IMR-90 (cell line): ENCODE measurements at regions not wholly inside any gene's neighbourhood (a gene's known extent, or its start where the extent isn't known, plus 50 kb on each side); places are given as distances from the start of the nearest gene placed in this dataset.

Experiments
- BHLHE40 ChIP-seq: fragments of 150-350 bp; IDR thresholded peaks from 2 replicates; pipeline ENCODE4 v1.6.1; 2016; ENCODE audit warnings: mild to moderate bottlenecking, low read depth, low read length
- CEBPB ChIP-seq: IDR thresholded peaks from 2 replicates; pipeline ENCODE4 v1.6.1; 2012; ENCODE audit warnings: low read depth, low read length, improper control_type of control experiment
- CTCF ChIP-seq: conservative IDR thresholded peaks from 2 replicates; pipeline ENCODE4 v1.5.1; 2012; ENCODE audit warnings: mild to moderate bottlenecking, low read depth, low read length, improper control_type of control experiment
- ELK1 ChIP-seq: fragments of 150-350 bp; IDR thresholded peaks from 2 replicates; pipeline ENCODE4 v1.6.1; 2016; ENCODE audit warnings: low read depth, mild to moderate bottlenecking, low read length, moderate library complexity, borderline replicate concordance
- FOS ChIP-seq: fragments of 150-350 bp; IDR thresholded peaks from 2 replicates; pipeline ENCODE4 v1.6.1; 2016; ENCODE audit warnings: low read depth, low read length
- MXI1 ChIP-seq: IDR thresholded peaks from 2 replicates; pipeline ENCODE4 v1.6.1; 2012; ENCODE audit warnings: low read depth, mild to moderate bottlenecking, low read length, moderate library complexity, borderline replicate concordance
- POLR2A ChIP-seq: IDR thresholded peaks from 2 replicates; pipeline ENCODE4 v1.6.1; 2012; ENCODE audit warnings: mild to moderate bottlenecking, low read depth, low read length
- RAD21 ChIP-seq: IDR thresholded peaks from 2 replicates; pipeline ENCODE4 v1.6.1; 2012; ENCODE audit warnings: low read length, improper control_type of control experiment
- RCOR1 ChIP-seq: IDR thresholded peaks from 2 replicates; pipeline ENCODE4 v1.6.1; 2012; ENCODE audit warnings: mild to moderate bottlenecking, low read length, improper control_type of control experiment; ENCODE audit not compliant: insufficient replicate concordance
- SMC3 ChIP-seq: fragments of 150-350 bp; IDR thresholded peaks from 2 replicates; pipeline ENCODE4 v1.6.1; 2016; ENCODE audit warnings: low read depth, mild to moderate bottlenecking, antibody characterized with exemption, low read length, moderate library complexity
- USF2 ChIP-seq: fragments of 150-350 bp; IDR thresholded peaks from 2 replicates; pipeline ENCODE4 v1.6.1; 2017; ENCODE audit warnings: mild to moderate bottlenecking, antibody characterized with exemption, low read length, low read depth

- TF ChIP-seq USF2 (no peak), CTCF (no peak), BHLHE40 (no peak), POLR2A (no peak), MXI1 (no peak), RCOR1 (no peak), CEBPB (no peak), RAD21 (no peak), FOS (no peak), ELK1 (no peak), SMC3 (no peak)
Measured at GRCh38 chr16:35308674-35309073, 1849.3 kb downstream of the TP53TG3F start.
